OCI-M2 (cell line): ENCODE measurements at regions not wholly inside any gene's neighbourhood (a gene's known extent, or its start where the extent isn't known, plus 50 kb on each side); places are given as distances from the start of the nearest gene placed in this dataset.
"Not testable (repeated sequence)": the region's sequence is repeated elsewhere in the genome, so short reads cannot be mapped to it uniquely, and the experiment has no call there.

Experiments used
- DNase-seq: peaks from one replicate; lab custom pipeline; 2025; ENCODE audit not compliant: unreplicated experiment; lab: John Stamatoyannopoulos, UW

DNA sequence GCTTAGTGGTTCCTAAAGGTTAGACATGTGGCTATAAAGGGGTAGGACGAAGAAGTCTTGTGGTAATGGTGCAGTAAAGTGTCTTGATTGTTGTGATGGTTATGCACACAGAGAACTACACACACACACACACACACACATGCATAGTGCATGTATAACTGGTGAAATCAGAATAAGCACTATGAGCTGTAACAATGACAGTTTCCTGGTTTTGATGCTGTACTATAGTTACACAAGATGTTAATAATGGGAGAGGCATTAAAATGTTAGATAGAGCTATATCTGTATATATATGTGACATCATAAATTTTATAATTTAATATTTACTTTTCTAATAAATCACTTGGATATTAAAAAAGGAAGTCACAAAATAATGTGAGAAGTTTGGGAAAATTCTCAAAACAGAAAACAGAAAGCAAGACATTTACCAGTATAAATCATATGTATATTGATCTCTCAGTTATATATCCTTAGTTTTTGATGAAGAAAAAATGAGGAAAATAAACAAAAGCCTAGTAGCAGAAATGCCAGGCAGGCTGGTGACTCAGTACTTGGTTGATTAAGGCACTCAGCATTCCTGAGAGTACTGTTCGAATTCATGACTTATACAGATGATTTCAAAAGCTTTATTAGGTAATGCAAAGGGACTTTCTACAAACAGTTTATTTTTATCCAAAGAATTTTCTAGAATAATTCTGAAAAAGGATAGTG, 350.5 kb upstream of the DAB2 start:
- no peak for DNase-seq

- no peak for DNase-seq
These were observed 349.8 kb upstream of the DAB2 start for GRCh38 chr5:39774605-39775004.

DNA sequence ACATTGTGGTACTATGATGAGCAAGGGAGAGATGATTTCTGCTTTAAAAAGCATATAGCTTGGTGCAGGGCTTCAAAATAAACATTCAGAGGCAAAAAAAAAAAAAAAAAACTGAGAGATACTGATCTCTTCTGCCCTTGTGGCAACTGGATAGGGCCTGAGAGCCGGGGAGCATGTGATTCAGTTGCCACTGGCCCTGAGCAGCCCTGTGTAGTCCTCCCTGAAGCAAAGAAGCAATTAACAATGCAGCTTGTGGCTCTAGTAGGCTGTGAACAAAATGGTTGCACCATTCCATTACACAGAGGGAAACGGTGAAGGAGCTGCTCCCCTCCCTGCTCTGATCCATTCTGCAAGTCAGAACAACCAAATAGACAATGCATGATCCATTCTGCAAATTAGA, 347.5 kb upstream of the DAB2 start:
- no peak for DNase-seq

- DNase-seq, result no peak
These were observed 343.1 kb upstream of the DAB2 start for GRCh38 chr5:39767916-39768315.

GRCh38 chr5:39765366-39765765, 340.6 kb upstream of the DAB2 start:
- no peak for DNase-seq

GRCh38 chr5:39762761-39763160, 338.0 kb upstream of the DAB2 start:
- no peak for DNase-seq

- no peak for DNase-seq
These were observed 336.6 kb upstream of the DAB2 start for GRCh38 chr5:39761199-39761950.

DNA sequence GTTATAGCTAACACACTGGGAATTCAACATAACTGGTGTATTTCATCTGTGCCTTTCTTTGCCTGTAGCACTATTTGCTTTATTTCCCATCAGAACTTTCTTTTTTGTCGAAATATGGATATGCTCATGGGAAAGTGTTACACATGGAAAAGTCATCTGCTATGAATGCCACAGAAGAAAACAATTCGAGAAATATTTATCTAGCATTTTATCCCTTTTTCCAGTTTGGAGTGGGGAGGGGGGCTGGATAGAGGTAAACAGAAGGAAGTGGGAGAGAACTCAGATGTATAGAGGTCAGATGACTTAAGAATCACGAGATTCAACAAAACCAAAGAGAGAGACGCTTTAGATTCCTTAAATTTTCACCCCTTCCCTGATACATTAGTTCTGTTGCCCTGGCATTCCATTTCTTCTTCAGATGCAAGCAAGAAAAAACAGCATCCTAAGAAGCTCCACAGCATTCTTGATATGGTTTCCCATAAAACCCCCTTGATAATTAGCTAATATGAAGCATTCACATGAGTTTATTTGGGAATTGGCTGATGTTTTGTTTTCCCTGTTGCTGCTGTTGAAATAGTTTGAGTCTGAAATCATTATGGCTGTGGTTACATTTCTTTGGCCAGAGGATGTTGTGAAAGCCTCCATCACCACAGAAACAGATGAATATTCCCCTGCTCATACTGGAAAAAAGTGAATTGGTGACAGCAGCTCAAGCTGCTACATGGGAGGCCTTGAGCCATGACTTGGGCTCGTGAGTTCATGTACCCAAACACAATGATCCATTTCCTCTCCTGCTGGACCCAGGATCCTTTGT, 335.8 kb upstream of the DAB2 start:
- no peak for DNase-seq

- no peak for DNase-seq
These were observed 334.9 kb upstream of the DAB2 start for GRCh38 chr5:39759701-39760100.

DNA sequence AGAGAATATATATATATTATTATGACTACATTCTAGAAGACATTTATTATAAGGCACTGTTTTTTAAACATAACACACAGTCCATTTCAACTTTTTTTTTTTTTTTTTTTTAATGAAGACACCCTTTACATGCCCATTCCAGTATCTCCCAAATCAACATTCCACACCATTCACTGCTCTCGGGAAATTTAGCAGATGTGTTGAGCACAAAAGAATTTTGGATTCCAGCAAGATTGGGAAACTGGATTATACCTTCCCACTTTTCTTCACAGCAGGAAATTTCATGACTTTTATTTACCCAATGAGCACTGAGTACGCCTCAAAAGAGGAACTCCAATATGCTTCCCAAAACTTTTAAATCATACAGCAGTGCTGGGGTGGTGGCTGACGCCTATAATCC, 333.6 kb upstream of the DAB2 start:
- DNase-seq, result no peak

GRCh38 chr5:39757131-39757530, 332.4 kb upstream of the DAB2 start:
- no peak for DNase-seq

- DNase-seq, result no peak
These were observed 331.2 kb upstream of the DAB2 start for GRCh38 chr5:39755986-39756385.

- no peak for DNase-seq
These were observed 330.7 kb upstream of the DAB2 start for GRCh38 chr5:39755452-39755851.

- DNase-seq, result not testable (repeated sequence)
These were observed 329.0 kb upstream of the DAB2 start for GRCh38 chr5:39753747-39754146.

DNA sequence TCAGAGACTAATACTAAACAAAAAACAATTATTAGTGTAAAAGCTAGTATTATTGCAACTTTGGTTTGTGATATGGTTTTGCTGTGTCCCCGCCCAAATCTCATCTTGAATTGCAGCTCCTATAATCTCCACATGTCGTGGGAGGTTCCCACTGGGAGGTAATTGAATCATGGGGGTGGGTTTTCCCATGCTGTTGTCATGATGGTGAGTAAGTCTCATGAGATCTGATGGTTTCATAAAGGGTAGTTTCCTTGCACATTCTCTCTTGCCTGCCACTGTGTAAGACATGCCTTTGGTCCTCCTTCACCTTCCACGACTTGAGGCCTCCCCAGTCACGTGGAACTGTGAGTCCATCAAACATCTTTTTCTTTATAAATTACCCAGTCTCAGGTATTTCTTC, 325.9 kb upstream of the DAB2 start:
- no peak for DNase-seq

GRCh38 chr5:39742916-39743315, 318.1 kb upstream of the DAB2 start:
- DNase-seq, result no peak

GRCh38 chr5:39740404-39740803, 315.6 kb upstream of the DAB2 start:
- DNase-seq, result no peak

- DNase-seq, result no peak
These were observed 307.4 kb upstream of the DAB2 start for GRCh38 chr5:39732166-39732565.

GRCh38 chr5:39730699-39731098, 305.9 kb upstream of the DAB2 start:
- no peak for DNase-seq

- no peak for DNase-seq
These were observed 305.2 kb upstream of the DAB2 start for GRCh38 chr5:39730006-39730405.

GRCh38 chr5:39726467-39726866, 301.7 kb upstream of the DAB2 start:
- no peak for DNase-seq

DNA sequence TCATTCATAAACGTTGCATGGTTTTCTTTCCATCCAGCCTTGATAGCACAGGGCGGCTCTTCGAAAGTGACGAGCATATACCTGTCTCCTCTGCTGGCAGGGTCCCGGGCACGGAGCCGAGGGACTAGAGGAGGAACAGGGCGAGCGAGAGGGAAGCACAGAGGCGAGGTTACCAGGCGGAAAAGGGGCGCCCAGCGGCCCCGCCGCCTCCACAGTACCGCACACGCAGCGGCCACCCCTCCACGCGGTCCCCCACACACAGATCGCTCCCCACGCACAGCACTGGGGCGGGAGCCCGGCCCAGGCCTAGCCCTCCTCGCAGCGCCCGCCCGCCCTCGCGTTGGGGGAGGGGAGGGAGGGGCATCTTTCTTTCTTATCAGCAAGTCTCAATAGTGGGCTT, 296.6 kb upstream of the DAB2 start:
- DNase-seq, result no peak
